ENCODE measurements at regions not wholly inside any gene's neighbourhood (a gene's known extent, or its start where the extent isn't known, plus 50 kb on each side); places are given as distances from the start of the nearest gene placed in this dataset.

GRCh38 chr18:40692871-40693270, 1262.2 kb upstream of the PIK3C3 start:
- TF ChIP-seq, protein P1, sequence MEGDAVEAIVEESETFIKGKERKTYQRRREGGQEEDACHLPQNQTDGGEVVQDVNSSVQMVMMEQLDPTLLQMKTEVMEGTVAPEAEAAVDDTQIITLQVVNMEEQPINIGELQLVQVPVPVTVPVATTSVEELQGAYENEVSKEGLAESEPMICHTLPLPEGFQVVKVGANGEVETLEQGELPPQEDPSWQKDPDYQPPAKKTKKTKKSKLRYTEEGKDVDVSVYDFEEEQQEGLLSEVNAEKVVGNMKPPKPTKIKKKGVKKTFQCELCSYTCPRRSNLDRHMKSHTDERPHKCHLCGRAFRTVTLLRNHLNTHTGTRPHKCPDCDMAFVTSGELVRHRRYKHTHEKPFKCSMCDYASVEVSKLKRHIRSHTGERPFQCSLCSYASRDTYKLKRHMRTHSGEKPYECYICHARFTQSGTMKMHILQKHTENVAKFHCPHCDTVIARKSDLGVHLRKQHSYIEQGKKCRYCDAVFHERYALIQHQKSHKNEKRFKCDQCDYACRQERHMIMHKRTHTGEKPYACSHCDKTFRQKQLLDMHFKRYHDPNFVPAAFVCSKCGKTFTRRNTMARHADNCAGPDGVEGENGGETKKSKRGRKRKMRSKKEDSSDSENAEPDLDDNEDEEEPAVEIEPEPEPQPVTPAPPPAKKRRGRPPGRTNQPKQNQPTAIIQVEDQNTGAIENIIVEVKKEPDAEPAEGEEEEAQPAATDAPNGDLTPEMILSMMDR (IDR thresholded peaks at IDR 0.05; ENCODE audit: extremely low read depth, insufficient read depth, missing control alignments): no peak
- in situ Hi-C loops (cut with MboI; ENCODE audit: low pct_unique_long_range_greater_than_20kb, low sequenced_read_pairs, unreplicated experiment): no loop called here
- DNase-seq (ENCODE audit: low spot score): no peak

DNA sequence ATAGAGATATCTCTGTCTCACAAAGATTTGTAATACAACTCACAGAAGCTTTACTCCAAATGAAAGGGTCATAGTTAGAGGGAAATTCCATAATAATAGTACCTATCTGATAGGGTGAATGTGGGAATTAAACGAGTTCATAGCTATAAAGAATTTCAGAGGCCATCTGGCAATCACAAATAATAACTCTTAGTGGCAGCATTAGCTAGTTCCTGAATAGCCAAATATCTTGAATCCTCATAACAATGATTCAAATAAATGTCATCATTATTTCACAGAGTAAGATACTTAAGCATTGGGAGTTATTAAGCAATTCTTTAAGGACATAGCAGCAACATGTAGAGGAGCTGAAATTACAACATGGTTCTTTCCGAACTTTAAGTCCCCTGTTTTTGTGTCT, 1265.0 kb upstream of the PIK3C3 start:
- TF ChIP-seq, protein P1 (IDR thresholded peaks at IDR 0.05; ENCODE audit: extremely low read depth, insufficient read depth, missing control alignments): no peak
- DNase-seq (ENCODE audit: low spot score): no peak
- in situ Hi-C loops (cut with MboI; ENCODE audit: low pct_unique_long_range_greater_than_20kb, low sequenced_read_pairs, unreplicated experiment): no loop called here

- in situ Hi-C loops (cut with MboI; ENCODE audit: low pct_unique_long_range_greater_than_20kb, low sequenced_read_pairs, unreplicated experiment): no loop called here
- DNase-seq (ENCODE audit: low spot score): no peak
- TF ChIP-seq, protein P1 (IDR thresholded peaks at IDR 0.05; ENCODE audit: extremely low read depth, insufficient read depth, missing control alignments): no peak
Measured at GRCh38 chr18:40687399-40687798, 1267.6 kb upstream of the PIK3C3 start.

- in situ Hi-C loops (cut with MboI; ENCODE audit: low pct_unique_long_range_greater_than_20kb, low sequenced_read_pairs, unreplicated experiment): no loop called here
- no peak for DNase-seq (ENCODE audit: low spot score)
- TF ChIP-seq, protein P1 (IDR thresholded peaks at IDR 0.05; ENCODE audit: extremely low read depth, insufficient read depth, missing control alignments): no peak
Measured at GRCh38 chr18:40686836-40687235, 1268.2 kb upstream of the PIK3C3 start.

- TF ChIP-seq, protein P1 (IDR thresholded peaks at IDR 0.05; ENCODE audit: extremely low read depth, insufficient read depth, missing control alignments): no peak
- in situ Hi-C loops (cut with MboI; ENCODE audit: low pct_unique_long_range_greater_than_20kb, low sequenced_read_pairs, unreplicated experiment): no loop called here
- no peak for DNase-seq (ENCODE audit: low spot score)
Measured at GRCh38 chr18:40685219-40685618, 1269.8 kb upstream of the PIK3C3 start.

DNA sequence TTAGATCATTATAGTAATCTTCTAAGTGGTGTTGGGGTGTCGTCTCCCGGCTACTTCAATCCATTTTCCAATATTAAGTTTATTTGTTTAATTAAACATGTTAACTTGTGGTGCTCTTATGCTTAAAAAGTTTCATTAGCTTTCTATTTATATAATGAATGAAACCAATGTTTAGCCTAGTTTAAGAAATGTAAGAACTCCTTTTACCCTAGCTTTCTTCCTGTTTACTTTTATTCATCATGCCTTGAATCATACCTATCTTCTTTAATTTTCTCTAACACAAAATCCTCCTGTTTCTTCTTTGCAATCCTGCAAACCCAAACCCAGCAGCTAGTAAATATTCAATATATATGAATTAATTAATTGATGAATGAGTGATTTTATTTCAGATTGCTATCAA, 1276.7 kb upstream of the PIK3C3 start:
- TF ChIP-seq, protein P1 (IDR thresholded peaks at IDR 0.05; ENCODE audit: extremely low read depth, insufficient read depth, missing control alignments): no peak
- in situ Hi-C loops (cut with MboI; ENCODE audit: low pct_unique_long_range_greater_than_20kb, low sequenced_read_pairs, unreplicated experiment): no loop called here
- DNase-seq (ENCODE audit: low spot score): no peak

DNA sequence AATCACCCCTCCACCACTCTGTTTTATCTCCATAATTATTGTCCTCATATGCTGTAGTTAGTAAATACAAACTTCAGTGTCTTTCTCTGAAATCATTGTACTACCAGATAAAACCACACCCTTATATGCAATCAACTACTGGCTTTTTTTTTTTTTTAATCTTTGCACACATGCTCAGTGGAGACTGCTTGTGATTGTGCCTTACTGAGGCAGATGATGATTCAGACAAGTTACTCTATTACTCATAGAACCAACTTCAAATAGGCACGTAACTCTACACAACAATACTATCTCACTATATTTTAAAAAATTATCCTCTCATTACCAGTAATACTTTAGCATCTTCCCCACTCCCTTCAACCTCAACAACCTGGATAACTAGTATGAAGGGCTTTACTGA, 1278.4 kb upstream of the PIK3C3 start:
- no peak for DNase-seq (ENCODE audit: low spot score)
- in situ Hi-C loops (cut with MboI; ENCODE audit: low pct_unique_long_range_greater_than_20kb, low sequenced_read_pairs, unreplicated experiment): no loop called here
- TF ChIP-seq, protein P1 (IDR thresholded peaks at IDR 0.05; ENCODE audit: extremely low read depth, insufficient read depth, missing control alignments): no peak
